IMR-90 (cell line): ENCODE measurements at regions not wholly inside any gene's neighbourhood (a gene's known extent, or its start where the extent isn't known, plus 50 kb on each side); places are given as distances from the start of the nearest gene placed in this dataset.

ENCODE experiments used
- ATAC-seq: fragments of 200-7000 bp; cut with Tn5 transposase; 2 replicates; pipeline ENCODE4 v1.9.1; 2020; ENCODE audit warnings: low read depth, mild to moderate bottlenecking, moderate library complexity
- BruUV-seq: library from RNA; stranded (reverse); fragments of 400-500 nt; replicated peaks from 2 replicates; lab custom pipeline; 2021; lab: Mats Ljungman, UMichigan
- CTCF ChIA-PET: fragments of 300-600 bp; formaldehyde crosslinking; extraction: SDS; loops from one replicate; lab custom pipeline; 2021; ENCODE audit warnings: antibody characterized with exemption; lab: Yijun Ruan, JAX
- POLR2A ChIA-PET: fragments of 300-600 bp; sonication (Branson Sonifier 250); formaldehyde crosslinking; loops from one replicate; lab custom pipeline; 2022; ENCODE audit warnings: antibody characterized with exemption; ENCODE audit not compliant: unreplicated experiment; lab: Charles Lee
- DNase-seq: peaks from one replicate; pipeline ENCODE4 v3.0.0; 2013
- H2AFZ ChIP-seq: replicated peaks from 2 replicates; pipeline ENCODE3; 2013; ENCODE audit warnings: low read length, mild to moderate bottlenecking; ENCODE audit not compliant: poor library complexity
- H2AK5ac ChIP-seq: 2 replicates; pipeline ENCODE4 v1.6.1; 2013; ENCODE audit warnings: low read depth, low read length, inconsistent platforms
- H2AK9ac ChIP-seq: replicated peaks from 2 replicates; pipeline ENCODE3; 2013; ENCODE audit warnings: mild to moderate bottlenecking, low read depth, low read length, moderate library complexity; ENCODE audit not compliant: poor library complexity
- H2BK120ac ChIP-seq: 2 replicates; pipeline ENCODE4 v1.6.1; 2013; ENCODE audit warnings: low read depth, low read length, inconsistent platforms
- H2BK15ac ChIP-seq: 3 replicates; pipeline ENCODE4 v1.6.1; 2013; ENCODE audit warnings: low read depth, low read length, inconsistent platforms
- H2BK20ac ChIP-seq: 2 replicates; pipeline ENCODE4 v1.6.1; 2013; ENCODE audit warnings: low read depth, mild to moderate bottlenecking, inconsistent platforms, low read length, moderate library complexity
- H2BK5ac ChIP-seq: 2 replicates; pipeline ENCODE4 v1.6.1; 2013; ENCODE audit warnings: mild to moderate bottlenecking, low read depth, low read length, inconsistent platforms; ENCODE audit not compliant: poor library complexity, severe bottlenecking
- H3K14ac ChIP-seq: replicated peaks from 2 replicates; pipeline ENCODE4 v1.6.1; 2013; ENCODE audit warnings: low read depth, low read length, inconsistent platforms
- H3K18ac ChIP-seq: 2 replicates; pipeline ENCODE4 v1.6.1; 2013; ENCODE audit warnings: low read depth, low read length, control low read depth
- H3K23ac ChIP-seq: 2 replicates; pipeline ENCODE4 v1.6.1; 2013; ENCODE audit warnings: low read depth, low read length, inconsistent platforms
- H3K27ac ChIP-seq: 2 replicates; pipeline ENCODE4 v1.5.1; 2013; ENCODE audit warnings: mild to moderate bottlenecking, control low read depth, low read length; ENCODE audit not compliant: insufficient read depth
- H3K27me3 ChIP-seq: 2 replicates; pipeline ENCODE4 v1.6.1; 2013; ENCODE audit warnings: low read length; ENCODE audit not compliant: control insufficient read depth, insufficient read depth
- H3K36me3 ChIP-seq: 2 replicates; pipeline ENCODE4 v1.6.1; 2013; ENCODE audit warnings: low read length, mixed read lengths; ENCODE audit not compliant: control insufficient read depth, insufficient read depth
- H3K4ac ChIP-seq: 2 replicates; pipeline ENCODE4 v1.6.1; 2013; ENCODE audit warnings: low read depth, low read length, inconsistent platforms
- H3K4me1 ChIP-seq: 2 replicates; pipeline ENCODE4 v1.6.1; 2013; ENCODE audit warnings: low read length, mixed read lengths; ENCODE audit not compliant: control insufficient read depth, insufficient read depth
- H3K4me2 ChIP-seq: 2 replicates; pipeline ENCODE4 v1.6.1; 2013; ENCODE audit warnings: low read depth, mild to moderate bottlenecking, control low read depth, low read length, moderate library complexity
- H3K4me3 ChIP-seq: 2 replicates; pipeline ENCODE4 v1.5.1; 2013; ENCODE audit warnings: low read depth, mild to moderate bottlenecking, control low read depth, low read length, moderate library complexity; ENCODE audit not compliant: insufficient read depth
- H3K56ac ChIP-seq: 2 replicates; pipeline ENCODE4 v1.6.1; 2013; ENCODE audit warnings: low read length, inconsistent platforms; ENCODE audit not compliant: insufficient read depth; ENCODE audit errors: extremely low read depth
- H3K79me1 ChIP-seq, 2 experiments: 2 replicates each; pipeline ENCODE4 v1.6.1; 2013; ENCODE audit warnings: low read length in 2 of 2, inconsistent platforms in 1 of 2, low read depth in 1 of 2
- H3K9ac ChIP-seq: 2 replicates; pipeline ENCODE4 v1.6.1; 2013; ENCODE audit warnings: low read depth, low read length, control low read depth
- H3K9me1 ChIP-seq: 2 replicates; pipeline ENCODE4 v1.6.1; 2013; ENCODE audit warnings: low read length, inconsistent platforms; ENCODE audit not compliant: insufficient read depth
- H3K9me3 ChIP-seq: 2 replicates; pipeline ENCODE4 v1.6.1; 2013; ENCODE audit warnings: low read length; ENCODE audit not compliant: control insufficient read depth, insufficient read depth
- H4K20me1 ChIP-seq: 2 replicates; pipeline ENCODE4 v1.6.1; 2013; ENCODE audit warnings: low read length, inconsistent platforms; ENCODE audit not compliant: insufficient read depth
- H4K5ac ChIP-seq: 2 replicates; pipeline ENCODE4 v1.6.1; 2013; ENCODE audit warnings: mild to moderate bottlenecking, low read depth, low read length, control low read depth
- H4K8ac ChIP-seq, 2 experiments: 2 replicates each; pipeline ENCODE4 v1.6.1; 2013; ENCODE audit warnings: low read depth in 2 of 2, low read length in 2 of 2, control low read depth in 1 of 2, inconsistent platforms in 1 of 2
- H4K91ac ChIP-seq: 2 replicates; pipeline ENCODE4 v1.6.1; 2013; ENCODE audit warnings: low read depth, low read length, inconsistent platforms; ENCODE audit not compliant: insufficient read depth
- BHLHE40 ChIP-seq: fragments of 150-350 bp; IDR thresholded peaks from 2 replicates; pipeline ENCODE4 v1.6.1; 2016; ENCODE audit warnings: mild to moderate bottlenecking, low read depth, low read length
- CHD1 ChIP-seq: IDR thresholded peaks from 2 replicates; pipeline ENCODE4 v1.6.1; 2012; ENCODE audit warnings: low read depth, low read length, improper control_type of control experiment
- MAZ ChIP-seq: IDR thresholded peaks from 2 replicates; pipeline ENCODE4 v1.6.1; 2012; ENCODE audit warnings: low read depth, mild to moderate bottlenecking, low read length, improper control_type of control experiment, moderate library complexity, borderline replicate concordance
- WGBS, 2 experiments: methylation state at CpG; one replicate each; pipeline versions ENCODE4 v1.1.5 to v1.1.7; 2013; ENCODE audit warnings: missing lambda C conversion rate in 2 of 2; ENCODE audit not compliant: insufficient read length in 1 of 2; ENCODE audit errors: extremely low coverage in 2 of 2; 5-methylcytosine and 5-hydroxymethylcytosine counted together
- dilution Hi-C: fragments of 300-500 bp; cut with HindIII; formaldehyde crosslinking; loops from one replicate; pipeline ENCODE4 v1.14.3; 2018; ENCODE audit warnings: low sequenced_read_pairs; ENCODE audit not compliant: unreplicated experiment
- in situ Hi-C: fragments of 300-500 bp; cut with MboI; formaldehyde crosslinking; loops from 3 replicates; pipeline ENCODE4 v1.14.3; 2019; ENCODE audit warnings: low sequenced_read_pairs, inconsistent platforms, mixed read lengths
- intact Hi-C: fragments of 100-400 bp; cut with micrococcal nuclease; formaldehyde crosslinking; loops from 2 replicates; pipeline ENCODE4 v1.10.0; 2022

DNA sequence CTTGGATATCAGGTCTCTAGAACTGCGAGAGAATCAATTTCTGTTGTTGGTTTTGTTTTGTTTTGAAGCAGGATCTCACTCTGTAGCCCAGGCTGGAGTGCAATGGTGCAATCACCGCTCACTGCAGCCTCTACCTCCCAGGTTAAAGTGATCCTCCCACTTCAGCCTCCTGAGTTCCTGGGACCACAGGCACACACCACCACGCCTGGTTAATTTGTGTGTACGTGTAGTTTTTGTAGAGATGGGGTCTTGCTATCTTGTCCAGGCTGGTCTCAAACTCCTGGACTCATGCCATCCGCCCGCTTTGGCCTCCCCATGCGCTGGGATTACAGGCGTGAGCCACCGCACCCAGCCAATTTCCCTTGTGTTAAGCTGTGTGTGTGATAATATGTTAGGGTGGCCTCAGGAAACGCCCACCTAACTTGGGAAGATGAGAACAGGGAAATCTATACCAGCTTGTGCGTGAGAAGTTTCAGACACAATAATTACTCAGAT lies 109.6 kb downstream of the SIK1 start:
- ChIA-PET POLR2A (no interaction called here), CTCF (no interaction called here)
- H2BK15ac ChIP-seq, result no peak overlapping the region
- no peak overlapping the region for H2AFZ ChIP-seq
- H2BK20ac ChIP-seq, result no peak overlapping the region
- peaks cover 13% of the 10 kb centered on the region for H3K4me1 ChIP-seq
- no CpG with 5 or more reads among the region's 11 CpGs for WGBS, 2 experiments
- intact Hi-C loops, result no loop called here
- H4K91ac ChIP-seq, result no peak overlapping the region
- BruUV-seq, result no TSS peak
- no peak overlapping the region for H2AK5ac ChIP-seq
- H4K5ac ChIP-seq, result no peak overlapping the region
- no peaks in the 10 kb centered on the region for H3K79me1 ChIP-seq
- H4K20me1 ChIP-seq, result no peaks in the 10 kb centered on the region
- dilution Hi-C loops, result no loop called here
- H2BK5ac ChIP-seq, result no peak overlapping the region
- no peak overlapping the region for H2BK120ac ChIP-seq
- DNase-seq (no peak), ATAC-seq (no peak)
- no peaks in the 10 kb centered on the region for H3K36me3 ChIP-seq
- no peak overlapping the region for H3K4me2 ChIP-seq
- peaks cover 10% of the 10 kb centered on the region for H3K9me3 ChIP-seq
- TF ChIP-seq MAZ (no peak), CHD1 (no peak), BHLHE40 (no peak)
- no peak overlapping the region for H3K23ac ChIP-seq
- H3K14ac ChIP-seq, result no peak overlapping the region
- H3K9ac ChIP-seq, result no peak overlapping the region
- H3K9me1 ChIP-seq, result no peaks in the 10 kb centered on the region
- no peak overlapping the region for H3K27ac ChIP-seq
- no peak overlapping the region for H3K18ac ChIP-seq
- no peak overlapping the region for H3K4me3 ChIP-seq
- H3K27me3 ChIP-seq, result peaks cover 6% of the 10 kb centered on the region
- no peak overlapping the region for H3K4ac ChIP-seq
- no peak overlapping the region for H4K8ac ChIP-seq
- in situ Hi-C loops, result no loop called here
- no peak overlapping the region for H3K56ac ChIP-seq
- no peak overlapping the region for H2AK9ac ChIP-seq
